K562 (cell line): ENCODE measurements at regions not wholly inside any gene's neighbourhood (a gene's known extent, or its start where the extent isn't known, plus 50 kb on each side); places are given as distances from the start of the nearest gene placed in this dataset.

Source experiments
- ETV1 ChIP-seq: fragments of 450-650 bp; conservative IDR thresholded peaks from 2 replicates; pipeline ENCODE4 v1.6.1; 2016; ENCODE audit warnings: missing genetic modification characterization, control low read depth, low read depth, missing compliant biosample characterization
- GTF2E2 ChIP-seq: fragments of 200-800 bp; sonication (Bioruptor generic); IDR thresholded peaks from 2 replicates; pipeline ENCODE4 v1.6.1; 2016; ENCODE audit warnings: missing genetic modification characterization, missing compliant biosample characterization
- JUN ChIP-seq, 2 experiments: sonication (generic) in 1 of 2; formaldehyde crosslinking in 1 of 2; IDR thresholded peaks; 2 replicates each; pipeline versions ENCODE4 v1.6.1 to v1.8.0; 2012 to 2022; ENCODE audit warnings: borderline replicate concordance in 2 of 2, mild to moderate bottlenecking in 2 of 2, improper control_type of control experiment in 1 of 2, low read depth in 1 of 2, low read length in 1 of 2, missing genetic modification reagents in 1 of 2
- KDM1A ChIP-seq, 2 experiments: fragments of 450-650 bp; IDR thresholded peaks; 2 replicates each; pipeline ENCODE4 v1.6.1; 2016; ENCODE audit warnings: mild to moderate bottlenecking in 2 of 2
- KDM4B ChIP-seq, 2 experiments: fragments of 450-650 bp in 1 of 2; sonication (generic) in 1 of 2; IDR thresholded peaks; 2 replicates each; pipeline ENCODE4 v1.6.1; 2016 to 2017; ENCODE audit warnings: borderline replicate concordance in 2 of 2, antibody characterized with exemption in 1 of 2, low read depth in 1 of 2, mild to moderate bottlenecking in 1 of 2
- NFYB ChIP-seq: IDR thresholded peaks from 2 replicates; pipeline ENCODE4 v1.6.1; 2011; ENCODE audit warnings: mild to moderate bottlenecking, moderate library complexity; ENCODE audit not compliant: insufficient read length; ENCODE audit errors: extremely low read depth
- PTTG1 ChIP-seq: fragments of 450-650 bp; IDR thresholded peaks from 2 replicates; pipeline ENCODE4 v1.6.1; 2016; ENCODE audit warnings: low read depth, mild to moderate bottlenecking, missing genetic modification characterization, missing compliant biosample characterization
- RAD21 ChIP-seq, 2 experiments: fragments of 250-450 bp in 1 of 2; fragments of 450-650 bp in 1 of 2; sonication (Bioruptor Pico) in 1 of 2; formaldehyde crosslinking in 1 of 2; IDR thresholded peaks in 1 of 2; conservative IDR thresholded peaks in 1 of 2; 2 replicates each; pipeline versions ENCODE4 v1.4.0 to v1.8.0; 2020 to 2022; ENCODE audit warnings: mild to moderate bottlenecking in 2 of 2, moderate library complexity in 1 of 2
- SIRT6 ChIP-seq: IDR thresholded peaks from one replicate; pipeline ENCODE4 v1.6.1; 2012; ENCODE audit warnings: low read depth, mild to moderate bottlenecking, control low read depth, inconsistent platforms, low read length, moderate library complexity
- ZNF584 ChIP-seq: fragments of 200-800 bp; sonication (Bioruptor generic); IDR thresholded peaks from 2 replicates; pipeline ENCODE4 v1.6.1; 2016; ENCODE audit warnings: low read depth, mild to moderate bottlenecking, missing genetic modification characterization, missing compliant biosample characterization
- TF ChIP-seq, protein P1 (sequence below): fragments of 250-450 bp; sonication (Bioruptor Pico); IDR thresholded peaks from 2 replicates; pipeline ENCODE4 v1.4.0; 2020
- TF ChIP-seq, protein P2 (sequence below): fragments of 250-450 bp; sonication (Bioruptor Pico); IDR thresholded peaks from 2 replicates; pipeline ENCODE4 v1.9.0; 2021; ENCODE audit warnings: mild to moderate bottlenecking, inconsistent platforms
- TF ChIP-seq, protein P3 (sequence below): fragments of 450-650 bp; formaldehyde crosslinking; conservative IDR thresholded peaks from 2 replicates; pipeline ENCODE4 v1.4.0; 2022; ENCODE audit warnings: mild to moderate bottlenecking, missing genetic modification characterization
- TF ChIP-seq, protein P4 (sequence below), 3 experiments: IDR thresholded peaks in 2 of 3; conservative IDR thresholded peaks in 1 of 3; 2 replicates each; pipeline ENCODE4 v1.5.1; 2011 to 2012; ENCODE audit warnings: low read length in 3 of 3, mild to moderate bottlenecking in 3 of 3, control low read depth in 2 of 3, improper control_type of control experiment in 1 of 3, inconsistent platforms in 1 of 3, low read depth in 1 of 3, mixed read lengths in 1 of 3, moderate library complexity in 1 of 3; ENCODE audit not compliant: insufficient read depth in 2 of 3

DNA sequence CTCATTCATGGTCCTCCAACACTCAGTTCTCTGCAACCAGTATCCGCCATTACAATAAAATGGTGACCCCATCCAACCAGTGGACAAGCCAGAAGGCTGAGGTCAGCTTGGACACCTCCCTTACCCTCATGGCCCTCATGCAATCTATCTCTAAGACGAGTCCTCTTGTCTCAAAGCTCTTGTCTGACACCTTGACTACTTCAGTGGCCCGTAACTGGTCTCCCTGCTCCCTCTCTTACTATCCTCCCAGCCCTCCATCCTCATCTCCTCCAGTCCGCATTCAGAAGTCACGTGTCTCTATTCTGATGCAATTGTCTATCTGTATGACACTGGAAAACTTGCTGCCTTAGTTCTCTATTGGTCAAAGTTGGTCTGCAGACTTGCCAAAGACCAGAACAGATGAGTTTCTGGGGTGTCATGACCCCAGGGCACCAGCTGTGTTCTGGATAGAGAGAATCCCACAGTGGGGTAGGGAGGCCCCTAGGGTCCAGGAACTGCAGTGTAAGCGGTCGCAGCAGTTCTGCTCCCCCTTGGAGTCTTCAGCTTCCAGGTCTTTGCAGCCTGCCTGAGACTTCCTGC is 59.6 kb upstream of the RNF24 start (continued):
- TF ChIP-seq, protein P1, sequence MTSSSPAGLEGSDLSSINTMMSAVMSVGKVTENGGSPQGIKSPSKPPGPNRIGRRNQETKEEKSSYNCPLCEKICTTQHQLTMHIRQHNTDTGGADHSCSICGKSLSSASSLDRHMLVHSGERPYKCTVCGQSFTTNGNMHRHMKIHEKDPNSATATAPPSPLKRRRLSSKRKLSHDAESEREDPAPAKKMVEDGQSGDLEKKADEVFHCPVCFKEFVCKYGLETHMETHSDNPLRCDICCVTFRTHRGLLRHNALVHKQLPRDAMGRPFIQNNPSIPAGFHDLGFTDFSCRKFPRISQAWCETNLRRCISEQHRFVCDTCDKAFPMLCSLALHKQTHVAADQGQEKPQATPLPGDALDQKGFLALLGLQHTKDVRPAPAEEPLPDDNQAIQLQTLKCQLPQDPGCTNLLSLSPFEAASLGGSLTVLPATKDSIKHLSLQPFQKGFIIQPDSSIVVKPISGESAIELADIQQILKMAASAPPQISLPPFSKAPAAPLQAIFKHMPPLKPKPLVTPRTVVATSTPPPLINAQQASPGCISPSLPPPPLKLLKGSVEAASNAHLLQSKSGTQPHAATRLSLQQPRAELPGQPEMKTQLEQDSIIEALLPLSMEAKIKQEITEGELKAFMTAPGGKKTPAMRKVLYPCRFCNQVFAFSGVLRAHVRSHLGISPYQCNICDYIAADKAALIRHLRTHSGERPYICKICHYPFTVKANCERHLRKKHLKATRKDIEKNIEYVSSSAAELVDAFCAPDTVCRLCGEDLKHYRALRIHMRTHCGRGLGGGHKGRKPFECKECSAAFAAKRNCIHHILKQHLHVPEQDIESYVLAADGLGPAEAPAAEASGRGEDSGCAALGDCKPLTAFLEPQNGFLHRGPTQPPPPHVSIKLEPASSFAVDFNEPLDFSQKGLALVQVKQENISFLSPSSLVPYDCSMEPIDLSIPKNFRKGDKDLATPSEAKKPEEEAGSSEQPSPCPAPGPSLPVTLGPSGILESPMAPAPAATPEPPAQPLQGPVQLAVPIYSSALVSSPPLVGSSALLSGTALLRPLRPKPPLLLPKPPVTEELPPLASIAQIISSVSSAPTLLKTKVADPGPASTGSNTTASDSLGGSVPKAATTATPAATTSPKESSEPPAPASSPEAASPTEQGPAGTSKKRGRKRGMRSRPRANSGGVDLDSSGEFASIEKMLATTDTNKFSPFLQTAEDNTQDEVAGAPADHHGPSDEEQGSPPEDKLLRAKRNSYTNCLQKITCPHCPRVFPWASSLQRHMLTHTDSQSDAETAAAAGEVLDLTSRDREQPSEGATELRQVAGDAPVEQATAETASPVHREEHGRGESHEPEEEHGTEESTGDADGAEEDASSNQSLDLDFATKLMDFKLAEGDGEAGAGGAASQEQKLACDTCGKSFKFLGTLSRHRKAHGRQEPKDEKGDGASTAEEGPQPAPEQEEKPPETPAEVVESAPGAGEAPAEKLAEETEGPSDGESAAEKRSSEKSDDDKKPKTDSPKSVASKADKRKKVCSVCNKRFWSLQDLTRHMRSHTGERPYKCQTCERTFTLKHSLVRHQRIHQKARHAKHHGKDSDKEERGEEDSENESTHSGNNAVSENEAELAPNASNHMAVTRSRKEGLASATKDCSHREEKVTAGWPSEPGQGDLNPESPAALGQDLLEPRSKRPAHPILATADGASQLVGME (CRISPR knock-in tag) = no peak
- no peak for TF ChIP-seq NFYB
- peak in 1 of 2 experiments; percentile 35; a peak in 1 of 4 replicates for TF ChIP-seq KDM1A (IDR thresholded peaks at IDR 0.05)
- no peak for TF ChIP-seq KDM4B (IDR thresholded peaks at IDR 0.05; ENCODE audit: borderline replicate concordance in 2 of 2, low read depth in 1 of 2)
- TF ChIP-seq ETV1 (tag) = no peak
- TF ChIP-seq, protein P2, sequence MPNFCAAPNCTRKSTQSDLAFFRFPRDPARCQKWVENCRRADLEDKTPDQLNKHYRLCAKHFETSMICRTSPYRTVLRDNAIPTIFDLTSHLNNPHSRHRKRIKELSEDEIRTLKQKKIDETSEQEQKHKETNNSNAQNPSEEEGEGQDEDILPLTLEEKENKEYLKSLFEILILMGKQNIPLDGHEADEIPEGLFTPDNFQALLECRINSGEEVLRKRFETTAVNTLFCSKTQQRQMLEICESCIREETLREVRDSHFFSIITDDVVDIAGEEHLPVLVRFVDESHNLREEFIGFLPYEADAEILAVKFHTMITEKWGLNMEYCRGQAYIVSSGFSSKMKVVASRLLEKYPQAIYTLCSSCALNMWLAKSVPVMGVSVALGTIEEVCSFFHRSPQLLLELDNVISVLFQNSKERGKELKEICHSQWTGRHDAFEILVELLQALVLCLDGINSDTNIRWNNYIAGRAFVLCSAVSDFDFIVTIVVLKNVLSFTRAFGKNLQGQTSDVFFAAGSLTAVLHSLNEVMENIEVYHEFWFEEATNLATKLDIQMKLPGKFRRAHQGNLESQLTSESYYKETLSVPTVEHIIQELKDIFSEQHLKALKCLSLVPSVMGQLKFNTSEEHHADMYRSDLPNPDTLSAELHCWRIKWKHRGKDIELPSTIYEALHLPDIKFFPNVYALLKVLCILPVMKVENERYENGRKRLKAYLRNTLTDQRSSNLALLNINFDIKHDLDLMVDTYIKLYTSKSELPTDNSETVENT (CRISPR knock-in tag) = no peak
- 0 out of 2 replicates have a peak, but pooled peaks have one; percentile 46 for TF ChIP-seq JUN (IDR thresholded peaks at IDR 0.05; ENCODE audit: borderline replicate concordance, low read depth, low read length)
- TF ChIP-seq JUN (CRISPR knock-in tag; IDR thresholded peaks at IDR 0.05; ENCODE audit: borderline replicate concordance) = no peak
- TF ChIP-seq, protein P3, sequence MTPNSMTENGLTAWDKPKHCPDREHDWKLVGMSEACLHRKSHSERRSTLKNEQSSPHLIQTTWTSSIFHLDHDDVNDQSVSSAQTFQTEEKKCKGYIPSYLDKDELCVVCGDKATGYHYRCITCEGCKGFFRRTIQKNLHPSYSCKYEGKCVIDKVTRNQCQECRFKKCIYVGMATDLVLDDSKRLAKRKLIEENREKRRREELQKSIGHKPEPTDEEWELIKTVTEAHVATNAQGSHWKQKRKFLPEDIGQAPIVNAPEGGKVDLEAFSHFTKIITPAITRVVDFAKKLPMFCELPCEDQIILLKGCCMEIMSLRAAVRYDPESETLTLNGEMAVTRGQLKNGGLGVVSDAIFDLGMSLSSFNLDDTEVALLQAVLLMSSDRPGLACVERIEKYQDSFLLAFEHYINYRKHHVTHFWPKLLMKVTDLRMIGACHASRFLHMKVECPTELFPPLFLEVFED (CRISPR knock-in tag) = no peak
- TF ChIP-seq, protein P4, sequence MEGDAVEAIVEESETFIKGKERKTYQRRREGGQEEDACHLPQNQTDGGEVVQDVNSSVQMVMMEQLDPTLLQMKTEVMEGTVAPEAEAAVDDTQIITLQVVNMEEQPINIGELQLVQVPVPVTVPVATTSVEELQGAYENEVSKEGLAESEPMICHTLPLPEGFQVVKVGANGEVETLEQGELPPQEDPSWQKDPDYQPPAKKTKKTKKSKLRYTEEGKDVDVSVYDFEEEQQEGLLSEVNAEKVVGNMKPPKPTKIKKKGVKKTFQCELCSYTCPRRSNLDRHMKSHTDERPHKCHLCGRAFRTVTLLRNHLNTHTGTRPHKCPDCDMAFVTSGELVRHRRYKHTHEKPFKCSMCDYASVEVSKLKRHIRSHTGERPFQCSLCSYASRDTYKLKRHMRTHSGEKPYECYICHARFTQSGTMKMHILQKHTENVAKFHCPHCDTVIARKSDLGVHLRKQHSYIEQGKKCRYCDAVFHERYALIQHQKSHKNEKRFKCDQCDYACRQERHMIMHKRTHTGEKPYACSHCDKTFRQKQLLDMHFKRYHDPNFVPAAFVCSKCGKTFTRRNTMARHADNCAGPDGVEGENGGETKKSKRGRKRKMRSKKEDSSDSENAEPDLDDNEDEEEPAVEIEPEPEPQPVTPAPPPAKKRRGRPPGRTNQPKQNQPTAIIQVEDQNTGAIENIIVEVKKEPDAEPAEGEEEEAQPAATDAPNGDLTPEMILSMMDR (IDR thresholded peaks at IDR 0.05 in 2 of 3, conservative IDR thresholded peaks at IDR 0.05 in 1 of 3; ENCODE audit: insufficient read depth in 2 of 3, low read depth in 1 of 3, low read length in 3 of 3) = peak; percentile 7 to 29 (median 26); a peak in 2 of 6 replicates
- peak in 1 of 2 experiments; percentile 39; a peak in 3 of 4 replicates for TF ChIP-seq RAD21 (CRISPR knock-in tag; conservative IDR thresholded peaks at IDR 0.05 in 1 of 2, IDR thresholded peaks at IDR 0.05 in 1 of 2)
- TF ChIP-seq GTF2E2 (tag) = peak; percentile 69; the same call in 1 of the 2 replicates
- TF ChIP-seq ZNF584 = peak; percentile 62; the same call in 1 of the 2 replicates
- TF ChIP-seq SIRT6 = no peak
- TF ChIP-seq PTTG1 (tag) = no peak
